PC-9 (cell line): ENCODE measurements at regions not wholly inside any gene's neighbourhood (a gene's known extent, or its start where the extent isn't known, plus 50 kb on each side); places are given as distances from the start of the nearest gene placed in this dataset.

Experiments
- EZH2 ChIP-seq: fragments of 200-600 bp; sonication (generic); IDR thresholded peaks from 2 replicates; pipeline ENCODE4 v1.8.0; 2017; ENCODE audit warnings: antibody characterized with exemption, low read depth
- TF ChIP-seq, protein P1 (sequence below): fragments of 200-600 bp; sonication (generic); conservative IDR thresholded peaks from 2 replicates; pipeline ENCODE4 v1.6.1; 2017; ENCODE audit warnings: mixed run types, antibody characterized with exemption, mild to moderate bottlenecking, moderate library complexity

DNA sequence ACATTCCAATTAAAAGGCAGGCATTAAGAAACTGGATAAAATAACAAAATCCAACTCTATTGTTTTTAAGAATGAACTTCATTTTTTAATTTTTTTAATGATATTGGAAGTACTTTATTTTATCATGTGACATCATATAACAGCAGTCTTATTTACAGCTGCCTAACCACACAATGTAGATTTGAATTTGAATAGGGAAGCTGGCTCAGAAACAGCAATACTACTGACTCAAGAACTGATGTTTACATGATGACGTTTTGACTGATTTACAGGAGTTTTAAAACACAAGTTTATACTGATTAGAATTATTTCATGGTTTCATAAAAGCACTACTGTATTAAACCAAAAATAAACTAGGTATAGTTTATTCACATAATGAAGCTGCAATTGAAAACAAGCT, 348.7 kb upstream of the NR5A2 start:
- TF ChIP-seq, protein P1, sequence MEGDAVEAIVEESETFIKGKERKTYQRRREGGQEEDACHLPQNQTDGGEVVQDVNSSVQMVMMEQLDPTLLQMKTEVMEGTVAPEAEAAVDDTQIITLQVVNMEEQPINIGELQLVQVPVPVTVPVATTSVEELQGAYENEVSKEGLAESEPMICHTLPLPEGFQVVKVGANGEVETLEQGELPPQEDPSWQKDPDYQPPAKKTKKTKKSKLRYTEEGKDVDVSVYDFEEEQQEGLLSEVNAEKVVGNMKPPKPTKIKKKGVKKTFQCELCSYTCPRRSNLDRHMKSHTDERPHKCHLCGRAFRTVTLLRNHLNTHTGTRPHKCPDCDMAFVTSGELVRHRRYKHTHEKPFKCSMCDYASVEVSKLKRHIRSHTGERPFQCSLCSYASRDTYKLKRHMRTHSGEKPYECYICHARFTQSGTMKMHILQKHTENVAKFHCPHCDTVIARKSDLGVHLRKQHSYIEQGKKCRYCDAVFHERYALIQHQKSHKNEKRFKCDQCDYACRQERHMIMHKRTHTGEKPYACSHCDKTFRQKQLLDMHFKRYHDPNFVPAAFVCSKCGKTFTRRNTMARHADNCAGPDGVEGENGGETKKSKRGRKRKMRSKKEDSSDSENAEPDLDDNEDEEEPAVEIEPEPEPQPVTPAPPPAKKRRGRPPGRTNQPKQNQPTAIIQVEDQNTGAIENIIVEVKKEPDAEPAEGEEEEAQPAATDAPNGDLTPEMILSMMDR, result no peak
- no peak for TF ChIP-seq EZH2
